Transverse colon (tissue), 4 donors: ENCODE measurements at regions not wholly inside any gene's neighbourhood (a gene's known extent, or its start where the extent isn't known, plus 50 kb on each side); places are given as distances from the start of the nearest gene placed in this dataset.
"Not testable (repeated sequence)": the region's sequence is repeated elsewhere in the genome, so short reads cannot be mapped to it uniquely, and the experiment has no call there.

Experiments used
- DNase-seq: peaks from one replicate; pipeline ENCODE4 v3.0.0-alpha.2; 2019
- H3K27ac ChIP-seq, 4 donors: fragments of 200-600 bp; sonication (generic); 2 replicates each; pipeline ENCODE4 v1.5.1; 2016 to 2018; ENCODE audit warnings: inconsistent platforms in 4 of 4
- H3K27me3 ChIP-seq: fragments of 200-600 bp; sonication (generic); 2 replicates; pipeline ENCODE4 v1.5.1; 2017; ENCODE audit warnings: inconsistent platforms
- H3K36me3 ChIP-seq, 4 donors: fragments of 200-600 bp; sonication (generic); 2 replicates each; pipeline ENCODE4 v1.5.1; 2017 to 2019; ENCODE audit warnings: inconsistent platforms in 4 of 4
- H3K4me1 ChIP-seq, 4 donors: fragments of 200-600 bp; sonication (generic); 2 replicates each; pipeline ENCODE4 v1.5.1; 2017 to 2020; ENCODE audit warnings: inconsistent platforms in 4 of 4
- H3K4me3 ChIP-seq, 4 donors: fragments of 200-600 bp; sonication (generic); 1 replicate in 1 of 4; 2 replicates in 3 of 4; pipeline versions ENCODE4 v1.5.1 to v1.6.1; 2017 to 2019; ENCODE audit warnings: inconsistent platforms in 4 of 4
- H3K9me3 ChIP-seq, 2 donors: fragments of 200-600 bp; sonication (generic); 2 replicates each; pipeline ENCODE4 v1.5.1; 2017 to 2019; ENCODE audit warnings: inconsistent platforms in 2 of 2
- EP300 ChIP-seq: sonication (generic); formaldehyde crosslinking; IDR thresholded peaks from one replicate; pipeline ENCODE4 v1.6.1; 2017; ENCODE audit warnings: antibody characterized with exemption, low read depth
- POLR2A ChIP-seq: fragments of 450-650 bp; IDR thresholded peaks from one replicate; pipeline ENCODE4 v1.6.1; 2016; ENCODE audit warnings: antibody characterized with exemption, mild to moderate bottlenecking, moderate library complexity
- POLR2AphosphoS5 ChIP-seq, 3 donors: sonication (generic); formaldehyde crosslinking; IDR thresholded peaks; one replicate each; pipeline ENCODE4 v1.6.1; 2016; ENCODE audit warnings: antibody characterized with exemption in 3 of 3
- WGBS, 2 donors: methylation state at CpG; one replicate each; pipeline ENCODE4 v1.1.5; 2018; ENCODE audit warnings: low coverage in 1 of 2; 5-methylcytosine and 5-hydroxymethylcytosine counted together
- in situ Hi-C, 4 donors: fragments of 200-750 bp; cut with MboI; loops; one replicate each; pipeline versions ENCODE4 v1.15.0 to v1.15.1; 2017; ENCODE audit warnings: low sequenced_read_pairs in 3 of 4, low pct_ligation_motif_present in 1 of 4, low pct_unique_long_range_greater_than_20kb in 1 of 4
- intact Hi-C: fragments of 100-400 bp; cut with DNase I; formaldehyde crosslinking; loops from one replicate; pipeline ENCODE4 v1.15.1; 2023; ENCODE audit warnings: low total_unique reads
- TF ChIP-seq, protein P1 (sequence below), 5 experiments: fragments of 200-600 bp in 3 of 5; fragments of 450-650 bp in 2 of 5; sonication (generic) in 3 of 5; IDR thresholded peaks; 1 replicate in 2 of 5; 2 replicates in 3 of 5; pipeline ENCODE4 v1.5.1; 2016 to 2017; ENCODE audit warnings: antibody characterized with exemption in 5 of 5, inconsistent platforms in 3 of 5, mild to moderate bottlenecking in 2 of 5, moderate library complexity in 1 of 5

DNA sequence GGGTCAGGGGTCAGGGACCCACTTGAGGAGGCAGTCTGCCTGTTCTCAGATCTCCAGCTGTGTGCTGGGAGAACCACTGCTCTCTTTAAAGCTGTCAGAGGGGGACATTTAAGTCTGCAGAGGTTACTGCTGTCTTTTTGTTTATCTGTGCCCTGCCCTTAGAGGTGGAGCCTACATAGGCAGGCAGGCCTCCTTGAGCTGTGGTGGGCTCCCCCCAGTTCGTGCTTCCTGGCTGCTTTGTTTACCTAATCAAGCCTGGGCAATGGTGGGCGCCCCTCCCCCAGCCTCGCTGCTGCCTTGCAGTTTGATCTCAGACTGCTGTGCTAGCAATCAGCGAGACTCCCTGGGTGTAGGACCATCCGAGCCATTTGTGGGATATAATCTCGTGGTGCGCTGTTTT lies 830.5 kb upstream of the ANO3 start:
- H3K9me3 ChIP-seq, H3K4me1 ChIP-seq, H3K36me3 ChIP-seq, H3K4me3 ChIP-seq, DNase-seq, H3K27me3 ChIP-seq, intact Hi-C loops, in situ Hi-C loops, H3K27ac ChIP-seq: not testable (repeated sequence)
- 53% methylated on average over 7 of the region's 7 CpGs; no CpG with 5 or more reads in 1 of the 2 donors for WGBS, 2 donors

DNA sequence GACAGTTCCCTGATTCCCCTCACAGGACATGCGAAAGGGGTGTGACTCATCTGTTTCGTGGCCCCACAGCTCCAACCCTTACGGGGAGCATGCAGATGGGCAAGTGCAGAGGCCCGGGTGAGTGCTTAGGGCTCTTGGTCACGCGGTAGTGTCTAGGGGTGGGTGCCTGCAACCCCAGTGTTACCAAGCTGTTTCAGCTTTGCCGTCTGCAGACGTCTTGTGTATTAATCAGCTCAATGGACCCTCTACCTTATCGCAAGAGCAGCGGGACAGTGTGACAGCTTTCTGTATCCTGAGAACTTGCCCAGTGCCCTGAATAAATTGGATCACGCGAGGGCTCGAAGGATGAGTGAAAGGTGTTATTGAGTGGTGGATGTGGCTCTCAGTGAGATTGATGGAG lies 816.4 kb upstream of the ANO3 start:
- Histone ChIP-seq H3K9me3 (no peaks in the 10 kb centered on the region), H3K27ac (no peak overlapping the region), H3K36me3 (no peaks in the 10 kb centered on the region), H3K4me3 (no peak overlapping the region), H3K4me1 (no peaks in the 10 kb centered on the region), H3K27me3 (no peaks in the 10 kb centered on the region)
- intact Hi-C loops (no loop called here), in situ Hi-C loops (no loop called here)
- 80 to 92% methylated on average over 3 to 13 of the region's 13 CpGs for WGBS, 2 donors
- no peak for DNase-seq
- TF ChIP-seq EP300 (no peak), POLR2A (no peak)
- TF ChIP-seq, protein P1, sequence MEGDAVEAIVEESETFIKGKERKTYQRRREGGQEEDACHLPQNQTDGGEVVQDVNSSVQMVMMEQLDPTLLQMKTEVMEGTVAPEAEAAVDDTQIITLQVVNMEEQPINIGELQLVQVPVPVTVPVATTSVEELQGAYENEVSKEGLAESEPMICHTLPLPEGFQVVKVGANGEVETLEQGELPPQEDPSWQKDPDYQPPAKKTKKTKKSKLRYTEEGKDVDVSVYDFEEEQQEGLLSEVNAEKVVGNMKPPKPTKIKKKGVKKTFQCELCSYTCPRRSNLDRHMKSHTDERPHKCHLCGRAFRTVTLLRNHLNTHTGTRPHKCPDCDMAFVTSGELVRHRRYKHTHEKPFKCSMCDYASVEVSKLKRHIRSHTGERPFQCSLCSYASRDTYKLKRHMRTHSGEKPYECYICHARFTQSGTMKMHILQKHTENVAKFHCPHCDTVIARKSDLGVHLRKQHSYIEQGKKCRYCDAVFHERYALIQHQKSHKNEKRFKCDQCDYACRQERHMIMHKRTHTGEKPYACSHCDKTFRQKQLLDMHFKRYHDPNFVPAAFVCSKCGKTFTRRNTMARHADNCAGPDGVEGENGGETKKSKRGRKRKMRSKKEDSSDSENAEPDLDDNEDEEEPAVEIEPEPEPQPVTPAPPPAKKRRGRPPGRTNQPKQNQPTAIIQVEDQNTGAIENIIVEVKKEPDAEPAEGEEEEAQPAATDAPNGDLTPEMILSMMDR (IDR thresholded peaks at IDR 0.05) = no peak

DNA sequence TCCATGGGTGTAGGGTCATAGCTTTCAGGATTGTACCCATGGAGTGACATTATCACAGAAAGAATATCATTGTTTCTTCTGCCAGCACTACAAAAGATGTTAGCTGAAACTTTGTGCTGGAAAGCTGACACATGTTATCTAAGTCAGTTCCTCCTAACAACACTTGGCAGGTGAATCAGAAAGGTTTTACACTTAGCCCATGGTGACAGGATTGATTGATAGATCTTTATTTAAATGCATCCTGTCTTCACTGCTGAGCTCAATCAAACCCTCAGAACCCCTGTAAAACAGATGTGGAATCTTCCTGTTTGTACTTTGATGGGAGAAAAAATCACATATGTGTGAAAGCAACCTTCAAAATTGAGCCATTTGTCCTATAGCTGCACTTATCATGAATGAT lies 811.5 kb upstream of the ANO3 start:
- H3K4me3 ChIP-seq = no peak overlapping the region
- H3K9me3 ChIP-seq = no peaks in the 10 kb centered on the region
- intact Hi-C loops = no loop called here
- no peak overlapping the region for H3K27ac ChIP-seq
- no peaks in the 10 kb centered on the region for H3K27me3 ChIP-seq
- no peak for TF ChIP-seq POLR2AphosphoS5 (IDR thresholded peaks at IDR 0.05)
- TF ChIP-seq, protein P1 (IDR thresholded peaks at IDR 0.05) = no peak
- no peak for TF ChIP-seq EP300
- no peak for TF ChIP-seq POLR2A
- no peak for DNase-seq
- H3K36me3 ChIP-seq = no peaks in the 10 kb centered on the region
- no peaks in the 10 kb centered on the region for H3K4me1 ChIP-seq
- in situ Hi-C loops = no loop called here

DNA sequence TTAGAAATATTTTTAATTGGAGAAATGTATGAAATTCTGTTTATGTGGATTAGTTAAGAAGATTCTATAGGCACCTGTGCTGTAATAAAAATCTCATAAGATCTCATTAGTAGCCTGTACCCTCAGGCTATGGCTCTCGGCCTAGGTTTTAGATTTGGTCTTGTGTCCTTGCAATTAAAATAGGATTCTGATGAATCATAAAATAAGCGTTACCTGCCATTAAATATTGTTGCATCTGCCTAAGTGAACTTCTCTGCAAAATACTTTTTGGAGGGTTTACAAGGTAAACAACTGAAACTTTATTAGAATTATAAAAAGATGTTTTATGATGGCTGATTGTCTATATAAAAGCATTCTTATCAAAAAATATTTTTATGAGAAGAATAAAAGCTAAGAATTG lies 804.1 kb upstream of the ANO3 start:
- no peaks in the 10 kb centered on the region for H3K27me3 ChIP-seq
- 45 to 69% methylated on average over 2 of the region's 2 CpGs for WGBS, 2 donors
- in situ Hi-C loops (no loop called here), intact Hi-C loops (no loop called here)
- no peak overlapping the region for H3K4me3 ChIP-seq
- no peak for DNase-seq
- TF ChIP-seq POLR2AphosphoS5 (IDR thresholded peaks at IDR 0.05) = no peak
- TF ChIP-seq POLR2A = no peak
- TF ChIP-seq, protein P1 (IDR thresholded peaks at IDR 0.05) = no peak
- TF ChIP-seq EP300 = no peak
- no peaks in the 10 kb centered on the region for H3K9me3 ChIP-seq
- H3K4me1 ChIP-seq = no peaks in the 10 kb centered on the region
- H3K36me3 ChIP-seq = no peaks in the 10 kb centered on the region
- H3K27ac ChIP-seq = no peak overlapping the region

DNA sequence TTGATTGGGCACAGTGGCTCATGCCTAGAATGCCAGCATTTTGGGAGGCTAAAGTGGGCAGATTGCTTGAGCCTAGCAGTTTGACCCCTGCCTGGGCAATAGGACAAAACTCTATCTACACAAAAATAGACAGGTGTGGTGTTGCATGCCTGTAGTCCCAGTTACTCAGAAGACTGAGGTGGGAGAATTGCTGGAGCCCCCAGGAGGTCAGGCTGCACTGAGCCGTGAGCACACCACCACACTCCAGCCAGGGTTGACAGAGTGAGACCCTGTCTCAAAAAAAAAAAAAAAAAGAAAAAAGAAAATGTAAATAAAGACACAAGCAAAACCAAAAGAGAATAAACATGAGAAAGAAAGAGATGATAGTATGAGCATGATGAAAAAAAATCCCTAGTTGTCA lies 802.4 kb upstream of the ANO3 start:
- 82 to 86% methylated on average over 1 of the region's 1 CpG for WGBS, 2 donors
- Histone ChIP-seq H3K9me3 (no peaks in the 10 kb centered on the region), H3K27me3 (no peaks in the 10 kb centered on the region), H3K27ac (no peak overlapping the region), H3K4me1 (no peaks in the 10 kb centered on the region), H3K36me3 (no peaks in the 10 kb centered on the region), H3K4me3 (no peak overlapping the region)
- no peak for TF ChIP-seq POLR2AphosphoS5 (IDR thresholded peaks at IDR 0.05)
- DNase-seq = no peak
- intact Hi-C loops (no loop called here), in situ Hi-C loops (no loop called here)
